ENCODE measurements at regions not wholly inside any gene's neighbourhood (a gene's known extent, or its start where the extent isn't known, plus 50 kb on each side); places are given as distances from the start of the nearest gene placed in this dataset.

- DNase-seq (ENCODE audit: low read depth), result no peak
These were observed 934.3 kb downstream of the GRIK2 start for GRCh38 chr6:102327697-102328225.

- no peak for DNase-seq (ENCODE audit: low read depth)
These were observed 920.2 kb downstream of the GRIK2 start for GRCh38 chr6:102313699-102314098.

GRCh38 chr6:102309700-102310099 is 916.2 kb downstream of the GRIK2 start:
- no peak for DNase-seq (ENCODE audit: low read depth)

GRCh38 chr6:102300350-102300749 is 906.8 kb downstream of the GRIK2 start:
- no peak for DNase-seq (ENCODE audit: low read depth)

- DNase-seq (ENCODE audit: low read depth), result no peak
These were observed 904.5 kb downstream of the GRIK2 start for GRCh38 chr6:102298051-102298450.
